GM12892 (cell line): ENCODE measurements at regions not wholly inside any gene's neighbourhood (a gene's known extent, or its start where the extent isn't known, plus 50 kb on each side); places are given as distances from the start of the nearest gene placed in this dataset.

ENCODE experiments used
- POLR2A ChIP-seq: IDR thresholded peaks from 2 replicates; pipeline ENCODE4 v1.6.1; 2011; ENCODE audit warnings: low read depth, low read length, control low read depth
- POLR2AphosphoS5 ChIP-seq: IDR thresholded peaks from 2 replicates; pipeline ENCODE4 v1.6.1; 2011; ENCODE audit warnings: low read depth, low read length, control low read depth
- TAF1 ChIP-seq: IDR thresholded peaks from 2 replicates; pipeline ENCODE4 v1.6.1; 2011; ENCODE audit warnings: low read depth, mild to moderate bottlenecking, control low read depth, low read length, borderline replicate concordance

DNA sequence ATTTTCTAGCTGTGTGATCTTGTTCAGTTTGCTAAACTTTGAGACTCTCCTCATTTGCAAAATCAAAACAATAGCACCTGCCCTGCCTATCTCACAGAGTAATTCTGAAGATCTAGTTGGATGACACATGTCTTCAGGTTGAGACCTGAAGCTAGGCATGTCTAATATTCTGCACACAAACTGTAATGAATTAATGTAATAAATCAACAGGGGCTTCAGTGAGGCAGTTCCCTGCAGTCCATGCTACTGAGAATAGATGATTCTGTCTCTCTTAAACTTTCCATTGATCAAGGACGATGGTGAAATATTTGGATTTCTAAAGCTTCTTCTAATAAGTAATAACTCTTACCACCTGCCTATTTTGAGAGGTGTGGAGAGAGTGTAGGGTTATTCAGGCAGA, 268.1 kb upstream of the TMTC4 start:
- no peak for TF ChIP-seq POLR2AphosphoS5
- TF ChIP-seq POLR2A, result no peak
- TF ChIP-seq TAF1, result no peak
